Neural cell (in vitro differentiated cells): ENCODE measurements at regions not wholly inside any gene's neighbourhood (a gene's known extent, or its start where the extent isn't known, plus 50 kb on each side); places are given as distances from the start of the nearest gene placed in this dataset.

ENCODE experiments used
- H2AFZ ChIP-seq: fragments of 200-600, 300-800 bp; sonication (generic), shearing (Covaris generic); 2 replicates; pipeline ENCODE4 v1.6.0; 2014; ENCODE audit warnings: low read depth, mild to moderate bottlenecking, antibody characterized with exemption, low read length, moderate library complexity
- H3F3A ChIP-seq: fragments of 200-600 bp; shearing (Covaris generic); 2 replicates; pipeline ENCODE4 v1.6.1; 2016; ENCODE audit warnings: mild to moderate bottlenecking, moderate library complexity, mixed read lengths, antibody characterized with exemption, low read length; ENCODE audit not compliant: insufficient read depth, poor library complexity, severe bottlenecking
- H3K27ac ChIP-seq: fragments of 200-600, 300-800 bp; sonication (generic), shearing (Covaris generic); 2 replicates; pipeline ENCODE4 v1.5.1; 2014; ENCODE audit warnings: mild to moderate bottlenecking, low read length, moderate library complexity
- H3K27me3 ChIP-seq: fragments of 300-800, 200-600 bp; sonication (generic), shearing (Covaris generic); 2 replicates; pipeline ENCODE4 v1.6.0; 2014; ENCODE audit warnings: mild to moderate bottlenecking, low read depth, low read length, moderate library complexity; ENCODE audit not compliant: insufficient read depth
- H3K36me3 ChIP-seq: fragments of 300-800, 200-600 bp; sonication (generic), shearing (Covaris generic); 2 replicates; pipeline ENCODE4 v1.5.1; 2014; ENCODE audit warnings: mild to moderate bottlenecking, antibody characterized with exemption, low read length, moderate library complexity; ENCODE audit not compliant: insufficient read depth
- H3K4me2 ChIP-seq: fragments of 300-800, 200-600 bp; sonication (generic), shearing (Covaris generic); 2 replicates; pipeline ENCODE4 v1.6.0; 2014; ENCODE audit warnings: mild to moderate bottlenecking, low read length
- H3K4me3 ChIP-seq: fragments of 300-800, 200-600 bp; sonication (generic), shearing (Covaris generic); 2 replicates; pipeline ENCODE4 v1.5.1; 2014; ENCODE audit warnings: mild to moderate bottlenecking, low read length, moderate library complexity
- H3K79me2 ChIP-seq: fragments of 200-600 bp; shearing (Covaris generic); replicated peaks from 2 replicates; pipeline ENCODE4 v1.6.0; 2014; ENCODE audit warnings: mild to moderate bottlenecking, low read length, moderate library complexity; ENCODE audit not compliant: insufficient read depth
- H3K9ac ChIP-seq: fragments of 300-800, 200-600 bp; sonication (generic), shearing (Covaris generic); 2 replicates; pipeline ENCODE4 v1.6.1; 2016; ENCODE audit warnings: mild to moderate bottlenecking, low read length, mixed read lengths
- H3K9me2 ChIP-seq: fragments of 200-600 bp; shearing (Covaris generic); 2 replicates; pipeline ENCODE4 v1.6.1; 2016; ENCODE audit warnings: mild to moderate bottlenecking, low read length, mixed read lengths; ENCODE audit not compliant: insufficient read depth
- H3K9me3 ChIP-seq: fragments of 200-600, 300-800 bp; sonication (generic), shearing (Covaris generic); 2 replicates; pipeline ENCODE4 v1.6.1; 2016; ENCODE audit warnings: mild to moderate bottlenecking, mixed run types, low read length, moderate library complexity, mixed read lengths
- H4K20me1 ChIP-seq: fragments of 200-600 bp; shearing (Covaris generic); 2 replicates; pipeline ENCODE4 v1.6.1; 2016; ENCODE audit warnings: mild to moderate bottlenecking, mixed run types; ENCODE audit not compliant: insufficient read depth
- CTCF ChIP-seq: fragments of 450-650 bp; IDR thresholded peaks from 2 replicates; pipeline ENCODE4 v1.5.1; 2014; ENCODE audit warnings: antibody characterized with exemption, mild to moderate bottlenecking, moderate library complexity; ENCODE audit not compliant: poor library complexity, severe bottlenecking
- EP300 ChIP-seq: fragments of 450-650 bp; conservative IDR thresholded peaks from 2 replicates; pipeline ENCODE4 v1.6.1; 2014; ENCODE audit warnings: antibody characterized with exemption, mild to moderate bottlenecking, moderate library complexity; ENCODE audit not compliant: poor library complexity, severe bottlenecking
- EZH2 ChIP-seq: fragments of 200-600, 300-800 bp; shearing (Covaris generic), sonication (generic); IDR thresholded peaks from 2 replicates; pipeline ENCODE4 v1.6.1; 2014; ENCODE audit warnings: antibody characterized with exemption, low read length, borderline replicate concordance, mild to moderate bottlenecking; ENCODE audit not compliant: insufficient read depth, poor library complexity, severe bottlenecking
- MXI1 ChIP-seq: fragments of 450-650 bp; conservative IDR thresholded peaks from 2 replicates; pipeline ENCODE4 v1.6.1; 2014; ENCODE audit warnings: antibody characterized with exemption, mild to moderate bottlenecking; ENCODE audit not compliant: poor library complexity, severe bottlenecking
- POLR2AphosphoS5 ChIP-seq: IDR thresholded peaks from 2 replicates; pipeline ENCODE4 v1.6.1; 2012
- RAD21 ChIP-seq: fragments of 450-650 bp; conservative IDR thresholded peaks from 2 replicates; pipeline ENCODE4 v1.6.1; 2014; ENCODE audit warnings: antibody characterized with exemption, mild to moderate bottlenecking, moderate library complexity
- REST ChIP-seq: IDR thresholded peaks from 2 replicates; pipeline ENCODE4 v1.6.1; 2012; ENCODE audit warnings: borderline replicate concordance
- SMC3 ChIP-seq: fragments of 450-650 bp; conservative IDR thresholded peaks from 2 replicates; pipeline ENCODE4 v1.6.1; 2014; ENCODE audit warnings: antibody characterized with exemption, mild to moderate bottlenecking, moderate library complexity; ENCODE audit not compliant: poor library complexity
- TAF1 ChIP-seq: IDR thresholded peaks from 2 replicates; pipeline ENCODE4 v1.6.1; 2012; ENCODE audit warnings: low read depth

DNA sequence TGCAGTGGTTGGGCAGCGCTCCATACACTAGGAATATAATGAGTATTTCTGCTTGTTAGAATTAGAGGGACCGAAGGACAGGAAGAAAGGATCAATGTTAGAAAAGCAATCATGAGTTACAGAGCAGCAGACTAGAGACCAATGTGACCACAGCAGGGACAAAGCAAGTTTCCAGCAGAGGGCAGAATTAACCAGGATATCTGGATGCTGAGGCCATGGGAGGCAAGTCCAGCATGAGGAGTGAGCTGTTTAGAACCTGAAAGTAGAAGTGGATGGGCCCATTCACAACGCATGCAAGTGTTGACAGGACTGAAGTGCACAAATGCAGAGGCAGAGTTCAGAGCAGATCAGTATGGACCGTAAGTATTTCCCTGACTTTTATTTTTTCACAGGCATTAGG is 910.4 kb upstream of the GYPC start:
- Histone ChIP-seq H3K27me3 (no peaks in the 10 kb centered on the region), H3K36me3 (no peaks in the 10 kb centered on the region), H2AFZ (no peak overlapping the region), H3K4me3 (no peak overlapping the region), H3K9ac (no peak overlapping the region), H3F3A (no peaks in the 10 kb centered on the region), H3K9me3 (no peaks in the 10 kb centered on the region), H3K79me2 (no peaks in the 10 kb centered on the region), H3K4me2 (no peak overlapping the region), H3K9me2 (no peaks in the 10 kb centered on the region), H4K20me1 (no peaks in the 10 kb centered on the region), H3K27ac (no peak overlapping the region)
- TF ChIP-seq EZH2 (no peak), SMC3 (peak; percentile 71), POLR2AphosphoS5 (no peak), REST (no peak), TAF1 (no peak), CTCF (peak; percentile 51), RAD21 (peak; percentile 66), MXI1 (no peak), EP300 (no peak)

GRCh38 chr2:125746321-125747164 is 909.4 kb upstream of the GYPC start:
- H3K27ac ChIP-seq: no peak overlapping the region
- H3K27me3 ChIP-seq: no peaks in the 10 kb centered on the region
- no peak overlapping the region for H3K4me2 ChIP-seq
- TF ChIP-seq CTCF (no peak), SMC3 (no peak), RAD21 (no peak), POLR2AphosphoS5 (no peak), EZH2 (no peak), MXI1 (no peak), REST (no peak), TAF1 (no peak), EP300 (no peak)
- H2AFZ ChIP-seq: no peak overlapping the region
- H3K9me2 ChIP-seq: no peaks in the 10 kb centered on the region
- no peaks in the 10 kb centered on the region for H3K79me2 ChIP-seq
- no peaks in the 10 kb centered on the region for H3F3A ChIP-seq
- H3K4me3 ChIP-seq: no peak overlapping the region
- H4K20me1 ChIP-seq: no peaks in the 10 kb centered on the region
- no peaks in the 10 kb centered on the region for H3K9me3 ChIP-seq
- H3K9ac ChIP-seq: no peak overlapping the region
- no peaks in the 10 kb centered on the region for H3K36me3 ChIP-seq
